ENCODE measurements at regions not wholly inside any gene's neighbourhood (a gene's known extent, or its start where the extent isn't known, plus 50 kb on each side); places are given as distances from the start of the nearest gene placed in this dataset.
"Not testable (repeated sequence)": the region's sequence is repeated elsewhere in the genome, so short reads cannot be mapped to it uniquely, and the experiment has no call there.

DNA sequence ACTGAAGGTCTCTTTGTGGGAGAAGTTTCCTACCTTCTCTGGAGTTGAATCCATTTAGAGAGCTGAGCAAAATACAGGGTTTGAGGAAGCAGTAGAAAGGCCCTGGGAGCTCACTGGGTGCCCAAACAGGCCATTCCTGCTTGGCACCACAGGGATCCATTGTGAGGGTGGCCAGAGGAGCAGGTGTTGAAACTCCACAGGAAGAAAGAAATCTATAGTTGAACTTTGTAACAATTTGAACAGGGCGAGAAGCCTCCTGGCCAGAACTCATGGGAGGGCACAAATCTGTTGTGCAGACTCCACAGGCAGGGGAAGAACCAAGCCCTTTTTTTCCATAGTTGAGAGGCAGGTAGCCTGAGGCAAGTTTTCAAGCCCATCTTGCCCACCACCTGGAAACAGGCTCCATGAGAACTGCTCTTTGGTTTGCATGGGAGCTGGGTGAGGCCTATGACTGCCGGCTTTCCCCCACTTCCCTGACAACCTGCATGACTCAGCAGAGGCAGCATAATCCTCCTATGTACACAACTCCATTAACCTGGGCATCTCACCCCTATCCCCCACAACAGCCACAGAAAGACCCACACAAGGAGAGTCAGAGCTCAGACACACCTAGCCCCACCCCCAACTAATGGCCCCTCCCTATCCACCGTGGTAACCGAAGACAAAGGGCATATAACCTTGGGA is 1053.0 kb downstream of the TSN start:
- DNase-seq (ENCODE audit: extremely low read depth in 1 of 4, low spot score in 3 of 4), result no peak
- intact Hi-C loops (cut with micrococcal nuclease), result no loop called here
- H3K27ac ChIP-seq (ENCODE audit: extremely low read depth, low read depth, low read length), result no peak overlapping the region
- H4K20me1 ChIP-seq (replicated peaks; ENCODE audit: control insufficient read depth, insufficient read depth, low read length), result no peaks in the 10 kb centered on the region
- no TSS peak for BruUV-seq (replicated peaks)
- H3K36me3 ChIP-seq (ENCODE audit: control insufficient read depth, insufficient read depth, low read length), result no peaks in the 10 kb centered on the region
- no peak overlapping the region for H3K4me2 ChIP-seq (ENCODE audit: insufficient read depth, low read length)
- no peak overlapping the region for H3K4me3 ChIP-seq
- CTCF ChIA-PET (ENCODE audit: low intra/inter-chr PET ratio), result no interaction called here
- H3K9me3 ChIP-seq (replicated peaks; ENCODE audit: control insufficient read depth, insufficient read depth, low read depth, low read length), result no peaks in the 10 kb centered on the region
- no peak for ATAC-seq
- no peak overlapping the region for H3K9ac ChIP-seq (ENCODE audit: insufficient read depth in 1 of 2, low read depth in 2 of 2, low read length in 2 of 2)
- no peak overlapping the region for H2AFZ ChIP-seq (ENCODE audit: low read depth, low read length)
- FAIRE-seq, result no peak
- in situ Hi-C loops (cut with MboI), result no loop called here
- no peaks in the 10 kb centered on the region for H3K4me1 ChIP-seq (replicated peaks in 1 of 2; ENCODE audit: control insufficient read depth in 2 of 2, insufficient read depth in 2 of 2, low read length in 2 of 2)
- H3K27me3 ChIP-seq (ENCODE audit: control insufficient read depth in 2 of 2, insufficient read depth in 2 of 2, low read length in 2 of 2), result no peaks in the 10 kb centered on the region
- 6% methylated on average over 4 of the region's 4 CpGs for WGBS (ENCODE audit: insufficient coverage, low coverage, missing lambda C conversion rate)
- H3K79me2 ChIP-seq (ENCODE audit: control insufficient read depth, insufficient read depth, low read length), result no peaks in the 10 kb centered on the region
- no peaks in the 10 kb centered on the region for H3K9me1 ChIP-seq (ENCODE audit: control insufficient read depth, insufficient read depth, low read length)
- TF ChIP-seq ZNF668 (CRISPR knock-in tag; IDR thresholded peaks at IDR 0.05) (no peak), ZFP36 (IDR thresholded peaks at IDR 0.05; ENCODE audit: low read depth, low read length, partially characterized antibody) (peak; percentile 10)
- POLR2A ChIA-PET, result no interaction called here

DNA sequence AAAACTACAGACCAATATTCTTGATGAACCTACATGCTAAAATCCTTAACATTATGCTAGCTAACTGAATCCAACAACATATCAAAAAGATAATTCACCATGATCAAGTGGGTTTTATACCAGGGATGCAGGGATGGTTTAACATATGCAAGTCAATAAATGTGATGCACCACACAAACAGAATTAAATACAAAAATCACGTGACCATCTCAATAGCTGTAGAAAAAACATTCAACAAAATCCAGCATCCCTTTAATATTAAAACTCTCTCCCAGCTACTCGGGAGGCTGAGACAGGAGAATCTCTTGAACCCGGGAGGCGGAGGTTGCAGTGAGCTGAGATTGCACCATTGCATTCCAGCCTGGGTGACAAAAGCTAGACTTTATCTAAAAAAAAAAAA is 1056.8 kb downstream of the TSN start:
- H3K4me2 ChIP-seq (ENCODE audit: insufficient read depth, low read length); H3K4me3 ChIP-seq; ATAC-seq; H3K36me3 ChIP-seq (ENCODE audit: control insufficient read depth, insufficient read depth, low read length); CTCF ChIA-PET (ENCODE audit: low intra/inter-chr PET ratio); H3K9me3 ChIP-seq (replicated peaks; ENCODE audit: control insufficient read depth, insufficient read depth, low read depth, low read length); H3K9me1 ChIP-seq (ENCODE audit: control insufficient read depth, insufficient read depth, low read length); H3K27ac ChIP-seq (ENCODE audit: extremely low read depth, low read depth, low read length); H3K9ac ChIP-seq (ENCODE audit: insufficient read depth in 1 of 2, low read depth in 2 of 2, low read length in 2 of 2); H3K79me2 ChIP-seq (ENCODE audit: control insufficient read depth, insufficient read depth, low read length); DNase-seq (ENCODE audit: extremely low read depth in 1 of 4, low spot score in 3 of 4); POLR2A ChIA-PET; in situ Hi-C loops (cut with MboI); FAIRE-seq; H3K4me1 ChIP-seq (replicated peaks in 1 of 2; ENCODE audit: control insufficient read depth in 2 of 2, insufficient read depth in 2 of 2, low read length in 2 of 2); H3K27me3 ChIP-seq (ENCODE audit: control insufficient read depth in 2 of 2, insufficient read depth in 2 of 2, low read length in 2 of 2); H4K20me1 ChIP-seq (replicated peaks; ENCODE audit: control insufficient read depth, insufficient read depth, low read length); BruUV-seq (replicated peaks); intact Hi-C loops (cut with micrococcal nuclease); H2AFZ ChIP-seq (ENCODE audit: low read depth, low read length): not testable (repeated sequence)
- TF ChIP-seq, protein P1, sequence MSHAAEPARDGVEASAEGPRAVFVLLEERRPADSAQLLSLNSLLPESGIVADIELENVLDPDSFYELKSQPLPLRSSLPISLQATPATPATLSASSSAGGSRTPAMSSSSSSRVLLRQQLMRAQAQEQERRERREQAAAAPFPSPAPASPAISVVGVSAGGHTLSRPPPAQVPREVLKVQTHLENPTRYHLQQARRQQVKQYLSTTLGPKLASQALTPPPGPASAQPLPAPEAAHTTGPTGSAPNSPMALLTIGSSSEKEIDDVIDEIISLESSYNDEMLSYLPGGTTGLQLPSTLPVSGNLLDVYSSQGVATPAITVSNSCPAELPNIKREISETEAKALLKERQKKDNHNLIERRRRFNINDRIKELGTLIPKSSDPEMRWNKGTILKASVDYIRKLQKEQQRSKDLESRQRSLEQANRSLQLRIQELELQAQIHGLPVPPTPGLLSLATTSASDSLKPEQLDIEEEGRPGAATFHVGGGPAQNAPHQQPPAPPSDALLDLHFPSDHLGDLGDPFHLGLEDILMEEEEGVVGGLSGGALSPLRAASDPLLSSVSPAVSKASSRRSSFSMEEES (CRISPR knock-in tag; IDR thresholded peaks at IDR 0.05), result peak; percentile 85
- WGBS (ENCODE audit: insufficient coverage, low coverage, missing lambda C conversion rate), result 9% methylated on average over 4 of the region's 4 CpGs
